Prostate gland (tissue), 2 donors: ENCODE measurements at regions not wholly inside any gene's neighbourhood (a gene's known extent, or its start where the extent isn't known, plus 50 kb on each side); places are given as distances from the start of the nearest gene placed in this dataset.

Experiments used
- POLR2A ChIP-seq: fragments of 450-650 bp; IDR thresholded peaks from one replicate; pipeline ENCODE4 v1.6.1; 2016; ENCODE audit warnings: antibody characterized with exemption, mild to moderate bottlenecking
- TF ChIP-seq, protein P1 (sequence below), 4 experiments: fragments of 200-600 bp in 2 of 4; fragments of 450-650 bp in 2 of 4; sonication (generic) in 2 of 4; IDR thresholded peaks; 1 replicate in 3 of 4; 2 replicates in 1 of 4; pipeline ENCODE4 v1.5.1; 2016 to 2019; ENCODE audit warnings: antibody characterized with exemption in 4 of 4, mild to moderate bottlenecking in 2 of 4, moderate library complexity in 2 of 4

DNA sequence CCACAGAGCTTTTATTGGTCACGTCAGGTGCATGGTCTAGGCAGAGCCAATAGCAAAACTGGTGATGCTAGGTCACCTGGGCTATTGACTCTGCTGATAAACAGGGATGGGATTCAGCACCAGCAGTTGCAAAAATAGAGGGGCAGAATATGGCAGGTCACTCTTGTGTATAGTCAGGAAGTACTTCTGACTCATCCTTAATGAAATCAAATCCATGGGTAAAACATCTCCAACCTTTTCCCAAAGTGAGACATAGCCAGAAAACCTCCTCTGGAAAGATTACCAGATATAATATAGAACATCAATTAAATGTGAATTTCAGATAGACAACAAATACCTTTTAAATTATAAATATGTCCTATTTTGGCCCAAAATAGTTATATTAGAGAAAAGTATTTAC lies 383.2 kb downstream of the METTL15 start:
- TF ChIP-seq, protein P1, sequence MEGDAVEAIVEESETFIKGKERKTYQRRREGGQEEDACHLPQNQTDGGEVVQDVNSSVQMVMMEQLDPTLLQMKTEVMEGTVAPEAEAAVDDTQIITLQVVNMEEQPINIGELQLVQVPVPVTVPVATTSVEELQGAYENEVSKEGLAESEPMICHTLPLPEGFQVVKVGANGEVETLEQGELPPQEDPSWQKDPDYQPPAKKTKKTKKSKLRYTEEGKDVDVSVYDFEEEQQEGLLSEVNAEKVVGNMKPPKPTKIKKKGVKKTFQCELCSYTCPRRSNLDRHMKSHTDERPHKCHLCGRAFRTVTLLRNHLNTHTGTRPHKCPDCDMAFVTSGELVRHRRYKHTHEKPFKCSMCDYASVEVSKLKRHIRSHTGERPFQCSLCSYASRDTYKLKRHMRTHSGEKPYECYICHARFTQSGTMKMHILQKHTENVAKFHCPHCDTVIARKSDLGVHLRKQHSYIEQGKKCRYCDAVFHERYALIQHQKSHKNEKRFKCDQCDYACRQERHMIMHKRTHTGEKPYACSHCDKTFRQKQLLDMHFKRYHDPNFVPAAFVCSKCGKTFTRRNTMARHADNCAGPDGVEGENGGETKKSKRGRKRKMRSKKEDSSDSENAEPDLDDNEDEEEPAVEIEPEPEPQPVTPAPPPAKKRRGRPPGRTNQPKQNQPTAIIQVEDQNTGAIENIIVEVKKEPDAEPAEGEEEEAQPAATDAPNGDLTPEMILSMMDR (IDR thresholded peaks at IDR 0.05): no peak
- no peak for TF ChIP-seq POLR2A
